Cardiac fibroblast (primary cell): ENCODE measurements at regions not wholly inside any gene's neighbourhood (a gene's known extent, or its start where the extent isn't known, plus 50 kb on each side); places are given as distances from the start of the nearest gene placed in this dataset.

Experiments used
- DNase-seq, 2 donors: peaks; one replicate each; pipeline versions ENCODE4 v3.0.0 to v3.0.0-alpha.2; 2010; ENCODE audit warnings: low read depth in 2 of 2
- H3K4me3 ChIP-seq, 2 donors: replicated peaks in 1 of 2; 1 replicate in 1 of 2; 2 replicates in 1 of 2; pipeline ENCODE4 v1.5.1; 2011; ENCODE audit warnings: low read depth in 2 of 2, low read length in 2 of 2, mild to moderate bottlenecking in 2 of 2, moderate library complexity in 1 of 2
- CTCF ChIP-seq: IDR thresholded peaks from one replicate; pipeline ENCODE4 v1.5.1; 2011; ENCODE audit warnings: low read depth, mild to moderate bottlenecking, low read length, inconsistent platforms

- DNase-seq: no peak
- TF ChIP-seq CTCF: no peak
- no peak overlapping the region for H3K4me3 ChIP-seq
These were observed 306.6 kb upstream of the ZMIZ1 start for GRCh38 chr10:78762086-78762630.

GRCh38 chr10:78763234-78763633 is 305.5 kb upstream of the ZMIZ1 start:
- H3K4me3 ChIP-seq: no peak overlapping the region
- no peak for TF ChIP-seq CTCF
- no peak for DNase-seq

GRCh38 chr10:78763651-78764395 is 304.9 kb upstream of the ZMIZ1 start:
- no peak for TF ChIP-seq CTCF
- no peak overlapping the region for H3K4me3 ChIP-seq
- no peak for DNase-seq

- TF ChIP-seq CTCF: no peak
- no peak for DNase-seq
- H3K4me3 ChIP-seq: no peak overlapping the region
These were observed 304.3 kb upstream of the ZMIZ1 start for GRCh38 chr10:78764436-78764835.

GRCh38 chr10:78764846-78765430 is 303.8 kb upstream of the ZMIZ1 start:
- DNase-seq: no peak
- TF ChIP-seq CTCF: no peak
- H3K4me3 ChIP-seq: no peak overlapping the region

GRCh38 chr10:78765726-78766335 is 302.9 kb upstream of the ZMIZ1 start:
- no peak for TF ChIP-seq CTCF
- DNase-seq: no peak
- H3K4me3 ChIP-seq: no peak overlapping the region
